ENCODE measurements at regions not wholly inside any gene's neighbourhood (a gene's known extent, or its start where the extent isn't known, plus 50 kb on each side); places are given as distances from the start of the nearest gene placed in this dataset.

DNA sequence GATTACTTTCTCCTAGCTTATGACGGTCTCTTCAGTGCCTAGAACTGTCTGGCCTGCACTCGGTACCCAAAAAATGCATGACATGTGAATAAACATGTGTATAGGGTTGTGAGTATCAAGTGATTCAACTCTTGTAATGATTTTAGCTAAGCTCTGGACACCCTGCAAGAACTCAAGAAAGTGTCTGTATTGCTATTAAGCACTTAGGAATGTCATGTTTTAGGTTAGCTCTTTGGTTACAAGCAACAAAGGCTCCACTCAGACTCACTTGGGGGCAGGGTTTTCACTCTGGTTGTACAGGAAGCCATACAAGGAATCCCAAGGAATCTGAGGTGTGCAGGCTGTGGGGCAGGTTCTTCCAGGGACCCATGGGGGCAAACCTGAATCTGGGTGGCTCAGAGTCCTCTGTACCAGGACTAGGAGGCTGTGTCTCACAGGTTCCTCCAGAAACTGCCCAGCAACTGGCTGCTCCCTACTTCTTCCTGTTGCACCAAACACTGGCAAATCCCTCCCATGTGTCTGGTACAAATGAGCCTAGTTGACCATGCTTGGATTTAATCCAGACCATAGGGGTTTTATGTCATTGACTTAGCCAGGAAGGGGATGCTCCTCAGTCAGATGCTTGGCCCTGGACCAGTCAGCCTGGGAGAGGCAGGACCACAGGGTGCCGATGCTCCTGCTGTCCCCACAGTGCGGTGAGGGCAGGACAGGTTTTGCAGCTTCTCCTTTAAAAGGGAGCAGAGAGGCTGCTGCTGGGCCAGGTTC is 77.9 kb upstream of the CDH4 start:
- Mint-ChIP-seq H3K4me3 (ENCODE audit: unreplicated experiment) (no peak overlapping the region), H3K27ac (ENCODE audit: low read depth, unreplicated experiment) (no peak overlapping the region), H3K9me3 (ENCODE audit: unreplicated experiment) (no peaks in the 10 kb centered on the region), H3K4me1 (ENCODE audit: insufficient read depth, unreplicated experiment) (no peaks in the 10 kb centered on the region), H3K27me3 (ENCODE audit: insufficient read depth, unreplicated experiment) (peaks cover 11% of the 10 kb centered on the region), H3K36me3 (ENCODE audit: insufficient read depth, unreplicated experiment) (no peaks in the 10 kb centered on the region)
- intact Hi-C loops (cut with micrococcal nuclease), result no loop called here
- DNase-seq (ENCODE audit: unreplicated experiment), result no peak
- BruUV-seq (replicated peaks), result no TSS peak
- ChIA-PET CTCF (no interaction called here), POLR2A (no interaction called here)
- TF ChIP-seq, protein P1, sequence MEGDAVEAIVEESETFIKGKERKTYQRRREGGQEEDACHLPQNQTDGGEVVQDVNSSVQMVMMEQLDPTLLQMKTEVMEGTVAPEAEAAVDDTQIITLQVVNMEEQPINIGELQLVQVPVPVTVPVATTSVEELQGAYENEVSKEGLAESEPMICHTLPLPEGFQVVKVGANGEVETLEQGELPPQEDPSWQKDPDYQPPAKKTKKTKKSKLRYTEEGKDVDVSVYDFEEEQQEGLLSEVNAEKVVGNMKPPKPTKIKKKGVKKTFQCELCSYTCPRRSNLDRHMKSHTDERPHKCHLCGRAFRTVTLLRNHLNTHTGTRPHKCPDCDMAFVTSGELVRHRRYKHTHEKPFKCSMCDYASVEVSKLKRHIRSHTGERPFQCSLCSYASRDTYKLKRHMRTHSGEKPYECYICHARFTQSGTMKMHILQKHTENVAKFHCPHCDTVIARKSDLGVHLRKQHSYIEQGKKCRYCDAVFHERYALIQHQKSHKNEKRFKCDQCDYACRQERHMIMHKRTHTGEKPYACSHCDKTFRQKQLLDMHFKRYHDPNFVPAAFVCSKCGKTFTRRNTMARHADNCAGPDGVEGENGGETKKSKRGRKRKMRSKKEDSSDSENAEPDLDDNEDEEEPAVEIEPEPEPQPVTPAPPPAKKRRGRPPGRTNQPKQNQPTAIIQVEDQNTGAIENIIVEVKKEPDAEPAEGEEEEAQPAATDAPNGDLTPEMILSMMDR (IDR thresholded peaks at IDR 0.05; ENCODE audit: unreplicated experiment), result no peak

DNA sequence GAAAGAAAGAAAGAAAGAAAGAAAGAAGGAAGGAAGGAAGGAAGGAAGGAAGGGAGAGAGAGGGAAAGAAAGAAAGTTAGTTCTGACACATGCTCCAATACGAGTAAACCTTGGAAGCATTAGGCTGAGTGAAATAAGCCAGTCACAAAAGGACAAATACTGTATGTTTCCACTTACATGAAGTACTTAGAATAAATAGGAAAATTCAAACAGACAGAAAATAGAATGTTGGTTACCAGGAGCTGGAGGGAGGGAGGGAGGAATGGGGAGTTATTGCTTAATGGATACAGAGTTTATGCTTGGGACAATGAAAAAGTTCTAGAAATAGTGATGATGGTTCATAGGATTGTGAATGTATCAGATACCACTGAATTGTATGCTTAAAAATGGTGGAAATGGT is 75.2 kb upstream of the CDH4 start:
- no peaks in the 10 kb centered on the region for H3K4me1 Mint-ChIP-seq (ENCODE audit: insufficient read depth, unreplicated experiment)
- no peaks in the 10 kb centered on the region for H3K9me3 Mint-ChIP-seq (ENCODE audit: unreplicated experiment)
- ChIA-PET POLR2A (interaction anchor here (0.7 kb wide), 1 partner anchor 10 kb away, joined by 3 read pairs; no protein-coding TSS in a partner anchor), CTCF (no interaction called here)
- no peak overlapping the region for H3K27ac Mint-ChIP-seq (ENCODE audit: low read depth, unreplicated experiment)
- intact Hi-C loops (cut with micrococcal nuclease), result no loop called here
- H3K4me3 Mint-ChIP-seq (ENCODE audit: unreplicated experiment), result no peak overlapping the region
- BruUV-seq (replicated peaks), result no TSS peak
- TF ChIP-seq, protein P1 (IDR thresholded peaks at IDR 0.05; ENCODE audit: unreplicated experiment), result no peak
- no peak for DNase-seq (ENCODE audit: unreplicated experiment)
- H3K27me3 Mint-ChIP-seq (ENCODE audit: insufficient read depth, unreplicated experiment), result peaks cover 11% of the 10 kb centered on the region
- H3K36me3 Mint-ChIP-seq (ENCODE audit: insufficient read depth, unreplicated experiment), result no peaks in the 10 kb centered on the region

DNA sequence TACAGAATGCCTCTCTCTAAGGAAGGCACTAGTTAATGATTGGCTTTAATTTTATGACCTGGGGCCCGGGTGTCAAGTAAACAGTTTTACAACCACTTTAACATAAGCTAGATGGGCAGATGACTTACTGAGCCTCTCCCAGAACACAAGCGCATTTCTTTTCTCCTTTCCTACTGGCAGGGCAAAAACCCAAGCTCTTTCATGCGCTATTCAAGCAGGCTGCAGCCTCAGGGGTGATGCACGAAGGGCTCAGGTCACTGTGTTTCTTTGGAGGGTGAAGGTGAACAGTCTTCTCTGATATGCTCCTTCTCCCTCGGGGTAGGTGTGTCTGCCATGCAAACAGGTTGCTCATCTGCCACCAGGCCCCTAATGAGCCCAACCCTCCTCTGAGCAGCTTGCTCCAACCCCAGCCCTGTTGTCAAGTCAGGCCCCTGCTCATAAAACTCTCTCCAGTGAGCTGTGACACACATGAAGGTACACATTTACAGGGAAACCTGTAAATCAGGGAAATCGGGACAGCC is 73.5 kb upstream of the CDH4 start:
- no peaks in the 10 kb centered on the region for H3K4me1 Mint-ChIP-seq (ENCODE audit: insufficient read depth, unreplicated experiment)
- no peaks in the 10 kb centered on the region for H3K9me3 Mint-ChIP-seq (ENCODE audit: unreplicated experiment)
- no peak overlapping the region for H3K4me3 Mint-ChIP-seq (ENCODE audit: unreplicated experiment)
- DNase-seq (ENCODE audit: unreplicated experiment), result no peak
- intact Hi-C loops (cut with micrococcal nuclease), result no loop called here
- BruUV-seq (replicated peaks), result no TSS peak
- ChIA-PET CTCF (interaction anchor here (0.6 kb wide), 1 partner anchor 173 kb away, joined by 3 read pairs; no protein-coding TSS in a partner anchor), POLR2A (no interaction called here)
- TF ChIP-seq, protein P1 (IDR thresholded peaks at IDR 0.05; ENCODE audit: unreplicated experiment), result no peak
- H3K36me3 Mint-ChIP-seq (ENCODE audit: insufficient read depth, unreplicated experiment), result no peaks in the 10 kb centered on the region
- no peak overlapping the region for H3K27ac Mint-ChIP-seq (ENCODE audit: low read depth, unreplicated experiment)
- peaks cover 11% of the 10 kb centered on the region for H3K27me3 Mint-ChIP-seq (ENCODE audit: insufficient read depth, unreplicated experiment)

DNA sequence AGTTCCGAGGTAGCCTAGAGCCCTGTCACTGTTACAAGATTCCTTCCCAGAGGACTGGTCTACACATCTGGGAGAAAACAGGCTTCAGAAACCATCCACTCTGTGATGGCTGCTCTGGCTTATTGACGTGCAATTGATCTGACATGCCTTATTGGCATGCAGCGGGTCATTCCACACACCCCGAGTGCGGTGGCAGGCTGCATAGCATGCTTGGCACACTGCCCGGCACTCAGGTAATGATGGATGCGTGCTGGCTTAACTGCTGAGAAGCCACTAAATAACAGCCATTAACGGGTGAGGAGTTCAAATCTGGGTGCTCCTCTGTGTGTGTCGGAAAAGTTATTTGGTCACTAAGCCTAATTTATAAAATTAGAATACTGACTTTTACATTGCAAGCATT is 67.9 kb upstream of the CDH4 start:
- BruUV-seq (replicated peaks), result no TSS peak
- TF ChIP-seq, protein P1 (IDR thresholded peaks at IDR 0.05; ENCODE audit: unreplicated experiment), result no peak
- Mint-ChIP-seq H3K4me1 (ENCODE audit: insufficient read depth, unreplicated experiment) (peaks cover 27% of the 10 kb centered on the region), H3K4me3 (ENCODE audit: unreplicated experiment) (no peak overlapping the region), H3K27ac (ENCODE audit: low read depth, unreplicated experiment) (no peak overlapping the region), H3K36me3 (ENCODE audit: insufficient read depth, unreplicated experiment) (no peaks in the 10 kb centered on the region), H3K27me3 (ENCODE audit: insufficient read depth, unreplicated experiment) (no peaks in the 10 kb centered on the region), H3K9me3 (ENCODE audit: unreplicated experiment) (no peaks in the 10 kb centered on the region)
- ChIA-PET CTCF (no interaction called here), POLR2A (interaction anchor here (0.6 kb wide), 1 partner anchor 664 kb away, joined by 4 read pairs; no protein-coding TSS in a partner anchor)
- intact Hi-C loops (cut with micrococcal nuclease), result loop anchor here (10.0 kb wide), 1 partner anchor 189 kb away; no protein-coding TSS in a partner anchor
- peak; percentile 8 for DNase-seq (ENCODE audit: unreplicated experiment)
